Fibroblast of skin of right quadriceps (primary cell): ENCODE measurements at regions not wholly inside any gene's neighbourhood (a gene's known extent, or its start where the extent isn't known, plus 50 kb on each side); places are given as distances from the start of the nearest gene placed in this dataset.

Experiments
- DNase-seq: peaks from one replicate; pipeline ENCODE4 v3.0.0-alpha.2; 2013

DNA sequence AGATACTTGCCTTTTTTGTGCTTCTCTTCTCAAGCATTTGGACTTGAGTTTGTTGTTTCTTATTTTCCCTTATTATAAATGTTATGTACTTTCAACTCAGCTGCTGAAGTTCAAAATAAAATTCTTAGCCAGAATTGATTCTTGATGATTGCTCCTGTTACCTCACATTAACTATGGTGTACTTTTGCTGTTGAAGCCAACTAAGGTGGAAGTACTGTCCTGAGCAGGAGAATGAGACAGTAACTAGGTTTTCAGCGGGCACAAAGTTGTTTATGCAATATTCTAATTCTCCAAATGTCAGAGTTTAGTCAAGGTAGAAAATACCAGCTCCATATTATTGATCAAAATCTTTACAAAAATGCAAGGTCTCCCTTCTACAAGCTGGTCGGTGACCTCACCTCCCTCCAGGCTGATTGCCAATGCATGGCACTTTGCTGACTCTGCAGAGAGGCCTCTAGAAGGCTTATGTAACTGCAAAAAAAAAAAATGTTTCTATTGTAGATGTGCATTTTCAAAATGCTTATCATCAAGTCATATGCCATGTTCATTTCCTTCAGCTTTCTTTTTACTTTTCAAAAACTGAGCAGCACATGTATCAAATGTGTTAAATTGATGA, 1783.5 kb upstream of the WWC1 start:
- DNase-seq: no peak

DNA sequence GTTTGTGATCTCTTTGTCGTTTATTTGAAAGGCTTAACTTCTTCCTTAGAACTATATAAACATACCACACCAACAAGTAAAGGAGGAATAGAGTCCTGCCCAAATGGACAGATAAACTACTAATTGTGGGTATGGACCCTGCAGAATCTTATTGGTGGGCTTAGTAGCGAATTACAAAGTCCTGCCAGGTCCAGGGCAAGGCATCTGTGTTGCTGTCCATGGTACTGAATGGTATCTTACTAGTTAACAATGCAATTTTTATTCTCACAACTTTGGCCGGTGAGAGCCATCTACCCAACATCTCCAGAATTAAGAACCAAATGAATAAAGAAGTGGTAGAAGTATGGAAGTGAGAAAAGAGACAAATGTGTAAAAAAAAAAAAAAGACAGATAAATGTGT, 1782.4 kb upstream of the WWC1 start:
- peak; percentile 7 for DNase-seq

DNA sequence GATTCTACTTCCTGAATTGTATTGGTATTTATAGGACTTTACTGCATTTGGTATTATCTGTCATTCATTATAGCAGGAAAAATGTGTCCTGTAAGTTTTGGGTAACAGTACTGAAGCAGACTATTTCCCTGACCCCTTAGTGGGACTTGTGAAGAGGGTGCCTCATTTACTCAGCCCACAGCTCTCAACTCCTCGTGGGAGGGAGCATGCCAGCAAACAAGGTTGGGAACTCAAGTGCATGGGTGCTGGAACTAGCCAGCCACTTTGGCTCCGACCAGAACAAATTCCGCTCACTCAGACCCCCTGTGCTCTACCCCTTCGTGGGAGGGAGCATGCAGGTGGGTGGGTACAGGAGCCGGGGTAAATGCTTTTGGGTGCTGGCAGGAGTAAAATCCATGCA, 1773.5 kb upstream of the WWC1 start:
- DNase-seq: no peak

DNA sequence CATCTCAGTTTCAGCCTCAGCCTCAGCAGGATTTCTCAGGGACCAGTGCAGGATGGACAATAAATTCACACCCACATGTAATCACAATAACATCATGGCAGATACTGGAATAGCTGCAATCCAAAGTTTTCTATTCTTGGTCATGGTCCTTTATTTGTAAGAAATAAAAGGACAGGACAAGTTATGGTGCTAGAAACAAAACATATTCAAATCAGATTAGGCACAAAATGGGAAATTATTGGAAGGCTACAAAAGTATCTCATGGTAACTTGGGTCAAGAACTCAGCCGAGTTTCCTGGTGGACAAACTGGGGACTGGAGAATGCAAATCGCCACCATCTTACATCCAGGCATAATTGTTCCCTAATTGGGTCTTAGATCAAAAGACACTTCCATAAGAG, 1768.2 kb upstream of the WWC1 start:
- DNase-seq: no peak

DNA sequence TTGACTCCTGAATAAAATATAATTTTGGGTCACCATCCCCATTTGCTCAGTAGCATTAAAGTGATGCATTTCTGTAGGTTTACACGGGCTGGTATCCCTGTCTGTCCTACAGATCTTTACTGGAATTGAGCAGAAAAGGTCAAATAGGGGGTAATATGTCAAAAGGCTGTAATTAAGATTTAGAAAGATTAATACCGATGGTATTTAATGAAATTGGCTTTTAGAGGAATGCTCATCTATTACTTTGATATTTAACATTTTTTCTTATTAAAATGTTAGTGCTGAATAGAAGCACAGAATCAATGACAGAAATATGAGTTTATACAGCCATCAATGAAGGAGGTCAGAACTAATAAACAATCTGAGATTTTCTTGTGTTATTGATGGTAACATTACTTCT, 1762.2 kb upstream of the WWC1 start:
- no peak for DNase-seq

DNA sequence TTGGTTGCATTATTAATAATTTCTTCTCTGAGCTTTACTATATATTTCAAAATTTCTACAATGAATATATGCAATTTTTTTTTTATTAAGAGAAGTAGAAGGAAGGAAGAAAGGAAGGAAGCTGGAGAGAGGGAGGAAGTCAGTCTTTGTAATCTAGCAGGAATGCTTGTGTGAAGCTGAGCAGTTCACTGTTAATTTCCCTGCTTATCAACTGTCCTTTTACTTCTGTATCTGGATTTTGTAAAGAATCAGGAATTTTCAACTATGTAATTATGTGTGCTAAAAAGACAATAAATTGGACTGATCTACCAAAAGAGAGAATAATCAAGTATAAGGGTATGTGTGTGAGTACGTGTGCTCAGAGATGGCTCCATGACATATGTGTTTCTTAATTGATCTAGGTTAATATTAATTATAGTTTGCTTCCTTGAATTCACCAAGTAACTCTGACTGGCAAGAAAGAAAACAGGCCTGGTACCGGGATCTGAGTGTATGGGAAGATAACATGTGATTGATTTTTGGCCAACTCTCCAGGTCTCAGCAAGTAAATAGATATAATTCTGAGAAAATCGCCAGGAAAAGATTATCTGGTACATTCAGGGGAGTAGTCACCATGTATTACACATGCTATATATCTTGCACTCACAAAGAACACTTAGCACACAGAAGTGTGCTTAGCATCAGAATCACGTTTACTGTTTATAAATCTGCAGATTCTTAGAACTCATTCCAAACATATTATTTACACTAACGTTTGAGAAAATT, 1758.8 kb upstream of the WWC1 start:
- DNase-seq: no peak

DNA sequence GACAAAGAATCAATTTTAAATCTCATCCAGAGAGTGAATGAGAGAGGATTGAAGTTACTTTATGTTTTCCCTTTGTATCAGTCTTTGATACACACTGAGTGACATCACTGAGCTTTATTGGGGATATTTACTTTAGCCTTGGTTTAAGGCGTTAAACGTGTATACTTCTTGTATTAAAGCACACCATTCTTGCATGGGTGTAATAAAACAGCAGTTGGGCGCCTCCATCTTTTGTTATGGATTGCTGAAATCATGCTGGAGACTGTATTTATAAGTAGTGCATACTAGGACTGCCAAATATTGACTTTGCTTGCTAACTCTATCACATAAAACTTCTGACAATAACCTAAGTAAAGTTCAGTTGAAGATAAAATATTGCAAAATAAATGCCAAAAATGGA, 1755.8 kb upstream of the WWC1 start:
- no peak for DNase-seq

DNA sequence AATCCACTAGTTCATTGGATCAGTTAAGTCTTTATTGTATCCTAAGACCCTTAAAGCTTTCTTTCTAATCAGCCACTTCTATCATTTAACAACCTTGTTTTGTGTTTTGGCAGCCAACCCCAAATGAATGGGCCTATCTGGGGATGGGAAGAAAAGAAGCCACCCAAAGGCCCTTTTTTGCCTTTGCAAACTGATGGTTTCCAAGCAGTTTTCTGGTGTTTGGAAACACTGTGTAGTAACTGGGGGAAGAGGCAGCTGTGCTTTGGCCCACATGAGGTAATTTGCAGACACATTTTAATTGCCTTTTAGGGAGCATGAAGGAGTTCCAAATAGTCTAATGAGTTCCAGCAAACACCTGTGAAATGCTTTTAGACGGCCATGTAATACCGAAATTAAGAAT, 1751.3 kb upstream of the WWC1 start:
- no peak for DNase-seq

DNA sequence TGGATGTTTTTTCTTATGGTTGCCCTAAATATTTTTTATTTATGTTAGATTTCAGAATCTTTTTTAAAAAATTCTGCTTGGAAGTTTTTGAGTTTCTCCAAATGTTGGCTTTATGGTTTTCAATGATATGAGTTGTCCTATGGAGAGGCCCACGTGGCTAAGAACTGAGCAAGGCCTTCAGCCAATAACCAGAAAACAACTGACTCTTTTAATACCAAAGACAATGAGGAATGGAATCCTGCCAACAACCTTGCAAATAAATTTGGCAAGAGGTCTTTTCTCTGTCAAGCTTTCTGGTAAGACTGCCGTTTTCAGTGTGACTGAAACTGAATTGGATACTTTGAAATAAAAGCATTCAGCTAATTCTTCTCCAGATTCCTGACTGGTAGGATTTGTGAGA, 1740.1 kb upstream of the WWC1 start:
- DNase-seq: no peak

DNA sequence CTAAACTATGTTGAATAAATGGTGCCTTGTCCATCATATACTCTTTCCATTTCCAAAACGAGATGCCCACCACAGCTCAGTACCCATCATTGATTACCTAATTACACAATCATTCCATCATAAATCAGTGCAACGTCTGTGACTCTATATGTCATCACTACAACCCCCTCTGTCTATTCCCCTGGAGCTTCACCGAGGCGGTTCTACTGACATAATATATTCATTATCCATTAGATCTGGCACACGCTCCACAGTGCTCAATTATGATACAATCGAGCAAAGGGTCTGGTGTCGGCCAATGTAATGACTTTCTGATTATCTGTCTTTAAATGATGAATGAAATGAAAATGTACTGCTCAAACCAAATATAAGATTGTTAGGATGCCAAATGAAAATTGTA, 1737.7 kb upstream of the WWC1 start:
- no peak for DNase-seq

DNA sequence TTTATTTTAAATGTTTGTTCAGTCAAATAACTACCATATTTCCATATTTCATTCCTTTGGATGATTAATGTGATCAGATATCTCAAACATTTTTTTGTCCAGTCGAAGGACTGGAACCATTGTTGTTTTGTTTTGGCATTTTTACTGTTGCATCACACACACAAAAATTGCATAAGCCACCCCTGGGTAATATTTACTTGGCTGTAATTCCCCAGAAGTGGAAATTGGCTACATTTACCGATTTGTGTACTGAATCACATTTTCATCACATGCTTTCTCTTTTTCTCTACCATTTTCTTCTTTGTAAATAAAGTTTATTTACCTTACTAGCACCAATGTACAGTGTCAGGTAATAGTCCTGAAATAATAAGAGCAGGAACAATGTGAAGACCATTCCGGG, 1729.7 kb upstream of the WWC1 start:
- DNase-seq: no peak

DNA sequence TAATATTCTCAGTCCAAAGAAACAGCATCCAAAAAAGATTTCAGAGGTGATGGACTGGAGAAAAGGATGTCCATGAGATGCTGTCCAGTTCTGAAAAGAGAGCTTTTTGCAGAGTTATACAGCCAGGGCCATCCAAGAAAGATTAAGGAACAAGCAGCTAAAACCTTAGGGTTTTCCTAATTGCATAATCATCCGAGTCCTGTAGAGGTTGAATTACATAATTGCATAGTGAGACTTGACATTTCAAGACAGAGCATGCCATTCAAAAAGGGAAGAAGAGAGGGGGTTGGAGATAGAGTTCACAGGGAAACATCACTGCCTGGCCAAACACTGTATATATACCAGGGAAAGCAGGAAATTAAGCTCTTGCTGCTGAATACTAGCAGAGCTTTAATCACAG, 1729.2 kb upstream of the WWC1 start:
- DNase-seq: no peak

DNA sequence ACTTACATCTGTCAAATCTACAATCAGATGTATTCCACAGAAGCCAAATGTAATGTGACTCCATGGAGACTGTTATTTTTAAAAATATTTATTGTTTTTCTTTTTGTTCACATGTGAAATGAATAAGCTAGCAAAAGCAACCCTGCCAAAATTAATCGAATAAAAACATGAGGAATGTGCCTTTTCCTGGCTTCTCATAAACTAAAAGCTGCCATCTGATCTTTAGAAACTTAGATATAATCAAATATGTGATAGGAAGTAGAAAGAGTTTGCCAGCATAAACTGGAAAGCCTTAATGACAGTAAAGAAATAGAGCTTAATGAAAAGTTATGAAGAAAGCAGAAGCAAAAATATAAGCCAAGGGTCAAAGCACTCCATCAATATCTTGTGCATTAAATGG, 1724.7 kb upstream of the WWC1 start:
- DNase-seq: no peak

DNA sequence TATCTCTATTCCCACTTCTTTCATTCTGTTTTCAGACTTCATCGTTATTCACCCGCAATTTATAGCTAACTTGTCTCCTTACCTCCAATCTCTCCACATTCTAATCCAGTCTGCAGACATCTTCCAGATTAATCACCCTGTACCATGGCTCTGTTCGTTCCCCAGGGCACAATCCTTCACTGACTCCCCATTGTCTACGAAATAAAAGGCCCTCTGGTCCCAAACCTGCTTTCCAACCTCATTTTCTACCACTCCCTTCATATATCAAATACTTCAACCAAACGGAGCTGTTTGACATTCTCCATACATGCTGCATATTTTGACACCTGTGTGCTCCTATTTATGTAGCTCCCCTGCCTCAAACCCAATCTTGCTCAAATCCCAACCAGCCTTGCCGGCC, 1720.6 kb upstream of the WWC1 start:
- DNase-seq: no peak

DNA sequence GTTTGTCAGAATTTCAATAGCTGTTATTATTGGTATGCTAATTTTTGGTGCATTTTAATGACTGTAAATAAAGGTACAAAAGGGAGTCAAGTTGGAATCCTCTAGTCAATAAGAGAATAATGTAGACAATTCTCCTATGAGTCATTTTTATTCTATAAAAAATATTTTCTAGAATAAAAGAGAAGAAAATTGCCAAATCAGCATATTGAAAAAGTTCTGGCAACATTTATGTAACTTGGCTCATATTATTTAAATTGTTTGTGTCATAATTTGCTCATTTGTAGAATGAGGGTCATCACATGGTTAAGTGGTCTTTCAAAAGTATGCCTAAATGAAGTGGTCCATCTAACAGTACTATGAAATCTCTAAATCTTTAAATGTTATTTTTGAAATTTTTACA, 1719.8 kb upstream of the WWC1 start:
- no peak for DNase-seq

DNA sequence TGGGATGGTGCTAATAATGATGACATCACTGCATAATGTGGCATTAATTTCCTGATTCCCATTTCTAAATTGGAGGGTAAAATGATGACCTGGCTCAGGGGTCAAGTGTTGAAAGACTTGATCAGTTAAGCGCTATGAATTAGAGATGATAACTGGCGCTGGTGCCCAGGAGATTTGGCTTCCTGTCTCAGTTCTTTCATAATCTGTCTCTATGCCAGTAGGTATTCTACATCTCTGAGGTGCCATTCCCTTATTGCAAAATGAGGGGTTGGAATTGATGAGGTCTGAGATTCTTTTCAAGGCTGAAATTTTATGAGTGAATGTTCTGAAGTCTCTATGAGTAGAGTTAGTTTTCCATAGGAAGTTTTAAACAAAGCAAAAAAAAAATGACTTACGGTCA, 1715.1 kb upstream of the WWC1 start:
- DNase-seq: no peak

DNA sequence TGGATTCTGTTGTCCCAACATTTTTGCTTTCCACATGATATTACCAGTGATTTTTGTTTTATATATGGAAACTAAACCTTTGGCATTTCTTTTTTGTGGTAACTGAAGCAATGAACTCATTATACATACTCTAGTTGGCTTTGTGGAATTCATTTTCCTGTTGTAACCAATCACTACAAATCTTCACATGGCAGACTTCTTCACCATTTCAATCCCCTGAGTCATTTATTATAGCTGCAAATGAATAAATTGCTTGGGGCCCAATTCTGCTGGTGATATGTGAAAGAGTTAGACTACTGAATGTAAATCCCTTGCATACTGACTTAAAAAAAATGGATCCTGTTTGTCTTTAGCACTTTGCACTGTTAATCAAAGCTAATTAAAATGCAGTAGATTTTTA, 1709.6 kb upstream of the WWC1 start:
- peak; percentile 93 for DNase-seq

DNA sequence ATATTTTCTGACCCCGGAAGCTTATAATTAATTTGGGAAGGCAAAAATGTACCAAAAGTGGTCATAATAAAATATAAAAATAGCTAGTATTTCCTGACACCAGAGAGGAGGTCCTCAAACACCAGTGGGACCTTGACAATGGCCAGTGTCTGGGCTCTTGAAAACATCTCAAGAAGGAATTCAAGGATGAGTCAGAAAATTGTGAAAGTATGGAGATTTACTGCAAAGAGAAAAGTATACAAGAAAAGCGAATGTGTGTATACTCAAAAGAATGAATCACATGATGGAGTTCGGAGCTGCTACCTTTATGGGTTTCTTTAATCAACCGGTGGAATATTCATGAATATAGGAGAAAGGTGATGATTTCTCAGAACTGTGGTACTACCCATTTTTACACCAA, 1709.0 kb upstream of the WWC1 start:
- peak; percentile 70 for DNase-seq

DNA sequence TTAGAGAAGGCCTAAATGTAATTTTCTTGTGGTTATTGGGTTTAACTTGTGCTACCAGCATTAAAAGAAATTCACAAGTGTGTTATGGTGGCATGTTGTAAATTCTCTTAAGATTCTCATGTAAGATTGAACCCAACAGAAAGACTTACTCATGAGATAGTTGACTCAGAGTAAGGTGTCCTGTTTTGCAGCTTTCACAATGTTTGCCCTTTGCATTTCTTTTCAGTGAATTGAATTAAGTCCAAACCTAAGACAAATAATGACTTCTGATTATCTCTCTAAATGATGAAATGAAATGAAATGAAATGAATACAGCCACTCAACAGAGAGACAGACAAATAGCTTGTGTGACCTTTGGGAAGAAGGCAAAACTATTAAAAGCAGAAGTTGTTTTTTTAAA, 1696.9 kb upstream of the WWC1 start:
- peak; percentile 3 for DNase-seq

DNA sequence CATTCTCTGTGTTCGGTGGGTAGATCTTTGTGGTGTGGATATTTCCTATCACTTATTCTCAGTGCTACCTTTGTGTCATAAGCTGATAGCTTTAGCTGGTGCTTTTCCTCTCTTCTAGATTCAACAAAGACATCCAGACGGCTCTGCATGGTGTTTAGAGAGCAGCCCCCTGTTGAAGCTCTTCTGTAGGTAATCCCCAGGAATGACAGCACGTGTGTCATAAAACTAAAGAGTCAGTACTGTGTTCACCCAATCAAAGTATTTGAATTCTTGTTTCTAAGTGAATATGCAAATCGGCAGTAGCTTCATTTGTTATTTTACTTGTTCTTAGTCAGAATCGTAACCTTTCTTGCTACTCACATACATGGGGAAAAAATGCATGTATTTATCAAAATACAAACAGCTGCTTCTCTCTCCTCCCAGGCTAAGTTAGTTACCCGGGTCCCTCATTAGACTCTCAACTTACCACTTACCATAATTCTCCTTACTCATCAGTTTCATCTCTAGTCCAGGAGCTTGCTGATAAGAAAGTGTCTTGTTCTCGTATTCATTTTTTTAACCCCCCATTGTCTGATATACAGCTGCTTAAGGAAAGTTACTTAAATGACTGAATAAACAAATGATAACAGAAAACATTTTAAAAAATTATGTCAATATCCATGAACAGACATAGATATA, 1696.0 kb upstream of the WWC1 start:
- DNase-seq: no peak

DNA sequence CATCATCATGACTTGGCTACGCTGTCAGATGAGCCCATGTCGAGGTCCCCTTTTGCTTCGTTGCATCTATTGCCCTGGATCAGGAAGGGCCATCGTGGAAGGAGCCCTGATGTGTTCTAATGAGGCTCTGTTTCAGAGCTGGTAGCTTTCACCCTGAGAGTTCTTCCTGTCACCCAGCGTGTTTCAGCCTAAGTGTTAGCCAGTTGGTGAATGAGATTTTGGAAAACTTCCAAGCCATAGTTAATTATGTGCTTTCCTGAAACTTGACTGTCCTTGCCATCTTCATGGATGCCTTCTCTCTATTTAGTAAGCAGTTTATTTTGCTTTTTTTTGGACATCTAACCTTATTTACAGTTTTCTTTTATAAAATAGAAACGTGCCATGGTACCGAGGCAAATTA, 1695.4 kb upstream of the WWC1 start:
- no peak for DNase-seq

DNA sequence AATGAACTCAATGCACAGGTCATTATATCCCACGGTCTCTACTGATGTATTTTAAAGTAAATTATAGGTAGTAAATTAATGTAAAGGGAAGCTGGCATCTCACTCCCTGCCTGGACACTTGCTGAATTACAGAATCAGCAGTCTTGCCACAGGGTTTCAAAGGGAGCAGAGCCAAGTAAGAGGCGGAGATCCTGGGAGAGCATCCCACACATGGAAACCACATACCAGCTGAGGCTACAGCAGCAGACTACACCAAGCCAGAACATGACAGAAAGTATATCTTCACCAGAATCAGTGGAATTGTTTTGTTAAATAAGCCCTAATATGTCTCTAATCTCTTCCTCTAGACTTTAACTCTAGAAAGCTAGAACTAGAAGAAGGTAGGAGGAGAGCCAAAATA, 1689.2 kb upstream of the WWC1 start:
- DNase-seq: no peak

DNA sequence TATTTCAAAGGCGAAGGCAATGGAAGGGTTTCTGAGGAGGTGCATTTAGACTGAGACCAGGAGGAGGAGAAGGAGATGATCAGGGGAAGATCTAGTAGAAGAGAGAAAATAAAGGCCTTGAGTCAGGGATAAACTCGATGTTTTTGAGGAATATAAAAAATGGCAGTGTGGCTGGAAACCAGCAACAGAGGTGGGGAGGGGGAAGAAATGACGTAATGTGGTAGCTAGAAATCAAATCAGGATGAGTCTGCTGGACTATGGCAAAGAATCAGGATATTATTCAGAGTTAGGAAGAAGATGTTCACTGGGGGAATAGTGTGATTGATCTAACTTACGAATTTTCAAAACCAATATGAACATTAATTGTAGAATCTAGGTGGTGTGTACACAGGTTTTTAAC, 1673.9 kb upstream of the WWC1 start:
- no peak for DNase-seq

DNA sequence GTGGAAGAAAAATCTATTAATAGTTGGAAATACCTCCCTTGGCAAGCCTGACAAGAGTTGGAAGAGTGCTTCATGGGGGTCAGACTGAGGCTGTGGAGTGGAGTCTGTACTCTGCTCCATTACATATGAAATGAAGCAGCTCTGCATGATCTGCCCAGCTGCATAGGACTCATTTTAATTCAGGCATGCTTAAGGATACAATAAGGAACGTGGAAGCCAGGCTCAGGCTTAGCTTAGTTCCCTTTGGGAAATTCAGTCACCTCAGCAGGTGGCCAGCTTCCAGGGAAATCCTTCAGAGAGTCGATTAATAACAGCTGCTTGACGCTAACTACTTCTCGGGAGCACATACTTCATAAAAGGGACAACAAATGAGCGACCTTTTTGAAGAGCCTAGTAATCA, 1672.9 kb upstream of the WWC1 start:
- no peak for DNase-seq

DNA sequence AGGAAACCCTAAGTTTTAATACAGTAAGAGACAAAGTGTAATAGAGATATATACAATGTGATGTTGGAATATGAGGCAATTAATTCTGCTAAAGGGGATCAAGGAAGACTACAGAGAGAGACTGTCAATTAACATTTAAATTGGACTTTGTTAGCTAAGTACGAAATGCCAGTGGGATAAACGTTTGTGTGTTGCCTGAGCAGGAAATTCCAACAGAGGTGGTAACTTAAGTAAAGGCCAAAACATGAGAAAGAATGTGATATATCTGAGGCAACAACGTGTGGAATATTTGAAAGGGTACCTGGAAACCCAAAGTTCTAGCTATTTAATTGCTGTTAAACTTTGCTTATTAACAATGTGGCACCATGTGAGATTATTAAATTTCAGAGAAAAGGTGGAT, 1666.9 kb upstream of the WWC1 start:
- no peak for DNase-seq
